Brain microvascular endothelial cell (primary cell): ENCODE measurements at regions not wholly inside any gene's neighbourhood (a gene's known extent, or its start where the extent isn't known, plus 50 kb on each side); places are given as distances from the start of the nearest gene placed in this dataset.

Experiments used
- DNase-seq: peaks from one replicate; pipeline ENCODE4 v3.0.0-alpha.2; 2020
- H3K27ac ChIP-seq: fragments of 250-450 bp; sonication (Bioruptor Pico); 2 replicates; pipeline ENCODE4 v1.5.1; 2020; ENCODE audit warnings: mild to moderate bottlenecking, moderate library complexity
- H3K27me3 ChIP-seq: fragments of 250-450 bp; sonication (Bioruptor Pico); replicated peaks from 2 replicates; pipeline ENCODE4 v1.5.1; 2020; ENCODE audit warnings: mild to moderate bottlenecking
- H3K36me3 ChIP-seq: fragments of 250-450 bp; sonication (Bioruptor Pico); replicated peaks from 2 replicates; pipeline ENCODE4 v1.5.1; 2020; ENCODE audit warnings: mild to moderate bottlenecking
- H3K4me3 ChIP-seq: 2 replicates; pipeline ENCODE4 v1.5.1; 2011; ENCODE audit warnings: low read depth, mild to moderate bottlenecking, control low read depth, low read length, moderate library complexity
- CTCF ChIP-seq: IDR thresholded peaks from 2 replicates; pipeline ENCODE4 v1.5.1; 2011; ENCODE audit warnings: low read depth, mild to moderate bottlenecking, moderate library complexity, low read length, control low read depth, inconsistent platforms; ENCODE audit errors: missing control alignments
- in situ Hi-C: cut with HindIII; loops from 2 replicates; pipeline ENCODE4 v1.10.0; 2017; ENCODE audit warnings: low sequenced_read_pairs, low pct_ligation_motif_present

- no peak overlapping the region for H3K4me3 ChIP-seq
- no peak for TF ChIP-seq CTCF
- no peak for DNase-seq
- in situ Hi-C loops: no loop called here
- H3K27ac ChIP-seq: no peak overlapping the region
- H3K27me3 ChIP-seq: no peaks in the 10 kb centered on the region
- H3K36me3 ChIP-seq: no peaks in the 10 kb centered on the region
These were observed 483.8 kb upstream of the EEF2KMT start for GRCh38 chr16:5581428-5581827.

- Histone ChIP-seq H3K27me3 (no peaks in the 10 kb centered on the region), H3K36me3 (no peaks in the 10 kb centered on the region), H3K4me3 (no peak overlapping the region), H3K27ac (no peak overlapping the region)
- DNase-seq: no peak
- no peak for TF ChIP-seq CTCF
- in situ Hi-C loops: no loop called here
These were observed 483.2 kb upstream of the EEF2KMT start for GRCh38 chr16:5580772-5581171.

- Histone ChIP-seq H3K36me3 (no peaks in the 10 kb centered on the region), H3K27ac (no peak overlapping the region), H3K4me3 (no peak overlapping the region), H3K27me3 (no peaks in the 10 kb centered on the region)
- no peak for TF ChIP-seq CTCF
- DNase-seq: no peak
- in situ Hi-C loops: no loop called here
These were observed 482.7 kb upstream of the EEF2KMT start for GRCh38 chr16:5580296-5580695.

- no peaks in the 10 kb centered on the region for H3K27me3 ChIP-seq
- in situ Hi-C loops: no loop called here
- no peaks in the 10 kb centered on the region for H3K36me3 ChIP-seq
- no peak overlapping the region for H3K4me3 ChIP-seq
- no peak overlapping the region for H3K27ac ChIP-seq
- DNase-seq: no peak
- TF ChIP-seq CTCF: no peak
These were observed 481.4 kb upstream of the EEF2KMT start for GRCh38 chr16:5578980-5579379.

GRCh38 chr16:5577463-5577862, 479.9 kb upstream of the EEF2KMT start:
- Histone ChIP-seq H3K27ac (no peak overlapping the region), H3K4me3 (no peak overlapping the region), H3K27me3 (no peaks in the 10 kb centered on the region), H3K36me3 (no peaks in the 10 kb centered on the region)
- no peak for TF ChIP-seq CTCF
- DNase-seq: no peak
- in situ Hi-C loops: no loop called here

GRCh38 chr16:5575646-5576245, 478.2 kb upstream of the EEF2KMT start:
- DNase-seq: no peak
- no peak overlapping the region for H3K4me3 ChIP-seq
- no peaks in the 10 kb centered on the region for H3K27me3 ChIP-seq
- in situ Hi-C loops: no loop called here
- TF ChIP-seq CTCF: no peak
- H3K27ac ChIP-seq: no peak overlapping the region
- no peaks in the 10 kb centered on the region for H3K36me3 ChIP-seq
